ENCODE measurements at regions not wholly inside any gene's neighbourhood (a gene's known extent, or its start where the extent isn't known, plus 50 kb on each side); places are given as distances from the start of the nearest gene placed in this dataset.

GRCh38 chr13:33624740-33625139 is 193.2 kb upstream of the RFC3 start:
- H3K79me2 ChIP-seq (replicated peaks; ENCODE audit: insufficient read depth, low read length): no peaks in the 10 kb centered on the region
- no peaks in the 10 kb centered on the region for H3K9me3 ChIP-seq (ENCODE audit: low read length)
- H3K27ac ChIP-seq (ENCODE audit: low read length): no peak overlapping the region
- no peaks in the 10 kb centered on the region for H3K9me2 ChIP-seq (ENCODE audit: insufficient read depth, low read length)
- no peak overlapping the region for H3K4me3 ChIP-seq (ENCODE audit: low read length)
- H3K4me2 ChIP-seq (ENCODE audit: low read length): no peak overlapping the region
- no peak overlapping the region for H2AFZ ChIP-seq (ENCODE audit: low read depth, low read length)
- no peaks in the 10 kb centered on the region for H4K20me1 ChIP-seq (ENCODE audit: insufficient read depth)
- H3F3A ChIP-seq (ENCODE audit: insufficient read depth, low read length, poor library complexity, severe bottlenecking): no peaks in the 10 kb centered on the region
- TF ChIP-seq EP300 (conservative IDR thresholded peaks at IDR 0.05; ENCODE audit: poor library complexity, severe bottlenecking) (no peak), MXI1 (conservative IDR thresholded peaks at IDR 0.05; ENCODE audit: poor library complexity, severe bottlenecking) (no peak)
- TF ChIP-seq, protein P1, sequence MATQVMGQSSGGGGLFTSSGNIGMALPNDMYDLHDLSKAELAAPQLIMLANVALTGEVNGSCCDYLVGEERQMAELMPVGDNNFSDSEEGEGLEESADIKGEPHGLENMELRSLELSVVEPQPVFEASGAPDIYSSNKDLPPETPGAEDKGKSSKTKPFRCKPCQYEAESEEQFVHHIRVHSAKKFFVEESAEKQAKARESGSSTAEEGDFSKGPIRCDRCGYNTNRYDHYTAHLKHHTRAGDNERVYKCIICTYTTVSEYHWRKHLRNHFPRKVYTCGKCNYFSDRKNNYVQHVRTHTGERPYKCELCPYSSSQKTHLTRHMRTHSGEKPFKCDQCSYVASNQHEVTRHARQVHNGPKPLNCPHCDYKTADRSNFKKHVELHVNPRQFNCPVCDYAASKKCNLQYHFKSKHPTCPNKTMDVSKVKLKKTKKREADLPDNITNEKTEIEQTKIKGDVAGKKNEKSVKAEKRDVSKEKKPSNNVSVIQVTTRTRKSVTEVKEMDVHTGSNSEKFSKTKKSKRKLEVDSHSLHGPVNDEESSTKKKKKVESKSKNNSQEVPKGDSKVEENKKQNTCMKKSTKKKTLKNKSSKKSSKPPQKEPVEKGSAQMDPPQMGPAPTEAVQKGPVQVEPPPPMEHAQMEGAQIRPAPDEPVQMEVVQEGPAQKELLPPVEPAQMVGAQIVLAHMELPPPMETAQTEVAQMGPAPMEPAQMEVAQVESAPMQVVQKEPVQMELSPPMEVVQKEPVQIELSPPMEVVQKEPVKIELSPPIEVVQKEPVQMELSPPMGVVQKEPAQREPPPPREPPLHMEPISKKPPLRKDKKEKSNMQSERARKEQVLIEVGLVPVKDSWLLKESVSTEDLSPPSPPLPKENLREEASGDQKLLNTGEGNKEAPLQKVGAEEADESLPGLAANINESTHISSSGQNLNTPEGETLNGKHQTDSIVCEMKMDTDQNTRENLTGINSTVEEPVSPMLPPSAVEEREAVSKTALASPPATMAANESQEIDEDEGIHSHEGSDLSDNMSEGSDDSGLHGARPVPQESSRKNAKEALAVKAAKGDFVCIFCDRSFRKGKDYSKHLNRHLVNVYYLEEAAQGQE (IDR thresholded peaks at IDR 0.05; ENCODE audit: borderline replicate concordance): no peak
- no peak overlapping the region for H3K9ac ChIP-seq (ENCODE audit: low read length)
- H3K27me3 ChIP-seq (ENCODE audit: insufficient read depth, low read depth, low read length): no peaks in the 10 kb centered on the region
- no peaks in the 10 kb centered on the region for H3K36me3 ChIP-seq (ENCODE audit: insufficient read depth, low read length)

DNA sequence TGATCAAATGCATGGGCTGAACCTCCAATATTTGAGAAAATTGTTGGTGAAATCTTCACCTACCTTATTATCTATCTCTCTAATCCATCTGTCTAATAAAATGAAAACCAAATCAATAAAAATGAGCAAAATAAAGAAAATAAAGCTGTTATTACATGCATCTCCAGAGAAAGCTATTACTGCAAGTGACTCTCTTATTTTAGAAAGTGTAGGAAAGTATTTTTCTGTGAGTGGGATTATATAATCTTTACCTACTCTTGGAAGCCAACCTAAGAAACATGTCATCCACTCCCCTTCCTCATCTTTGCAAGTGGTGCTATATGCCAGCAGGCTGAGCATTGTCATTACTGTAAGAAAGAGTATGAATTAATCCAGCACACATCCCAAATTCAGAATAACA is 191.5 kb upstream of the RFC3 start:
- no peak overlapping the region for H3K27ac ChIP-seq (ENCODE audit: low read length)
- no peak overlapping the region for H3K4me3 ChIP-seq (ENCODE audit: low read length)
- TF ChIP-seq RAD21 (conservative IDR thresholded peaks at IDR 0.05) (no peak), SMC3 (conservative IDR thresholded peaks at IDR 0.05; ENCODE audit: poor library complexity) (no peak)
- TF ChIP-seq, protein P1 (IDR thresholded peaks at IDR 0.05; ENCODE audit: borderline replicate concordance): no peak
- no peak overlapping the region for H3K4me2 ChIP-seq (ENCODE audit: low read length)
- H3K36me3 ChIP-seq (ENCODE audit: insufficient read depth, low read length): no peaks in the 10 kb centered on the region
- no peak overlapping the region for H3K9ac ChIP-seq (ENCODE audit: low read length)
- no peaks in the 10 kb centered on the region for H3F3A ChIP-seq (ENCODE audit: insufficient read depth, low read length, poor library complexity, severe bottlenecking)
- no peaks in the 10 kb centered on the region for H3K9me2 ChIP-seq (ENCODE audit: insufficient read depth, low read length)
- H2AFZ ChIP-seq (ENCODE audit: low read depth, low read length): no peak overlapping the region
- no peaks in the 10 kb centered on the region for H3K27me3 ChIP-seq (ENCODE audit: insufficient read depth, low read depth, low read length)
- H4K20me1 ChIP-seq (ENCODE audit: insufficient read depth): no peaks in the 10 kb centered on the region
- no peaks in the 10 kb centered on the region for H3K79me2 ChIP-seq (replicated peaks; ENCODE audit: insufficient read depth, low read length)
- H3K9me3 ChIP-seq (ENCODE audit: low read length): no peaks in the 10 kb centered on the region

DNA sequence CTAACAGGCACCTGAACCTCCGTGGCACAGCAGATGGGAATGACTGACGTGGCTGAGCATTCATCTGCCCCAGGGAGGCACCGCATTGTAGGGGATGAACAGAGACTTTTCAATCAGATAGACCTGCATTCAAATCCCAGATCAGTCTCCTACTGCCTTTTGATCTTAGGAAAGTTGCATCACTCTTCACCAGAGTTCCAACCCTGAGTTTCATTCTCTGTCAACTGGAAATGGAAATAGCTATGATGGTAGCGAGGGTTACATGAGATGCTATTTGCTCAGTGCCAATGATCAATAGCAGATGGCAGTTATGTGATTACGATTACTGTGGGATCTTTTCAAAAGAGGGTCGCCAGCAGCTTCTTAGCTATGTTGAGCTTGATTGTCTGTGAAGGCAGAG is 189.3 kb upstream of the RFC3 start:
- no peaks in the 10 kb centered on the region for H3K9me2 ChIP-seq (ENCODE audit: insufficient read depth, low read length)
- H4K20me1 ChIP-seq (ENCODE audit: insufficient read depth): no peaks in the 10 kb centered on the region
- no peak overlapping the region for H3K9ac ChIP-seq (ENCODE audit: low read length)
- H3K27me3 ChIP-seq (ENCODE audit: insufficient read depth, low read depth, low read length): no peaks in the 10 kb centered on the region
- no peaks in the 10 kb centered on the region for H3K36me3 ChIP-seq (ENCODE audit: insufficient read depth, low read length)
- no peaks in the 10 kb centered on the region for H3K9me3 ChIP-seq (ENCODE audit: low read length)
- H2AFZ ChIP-seq (ENCODE audit: low read depth, low read length): no peak overlapping the region
- no peak overlapping the region for H3K27ac ChIP-seq (ENCODE audit: low read length)
- TF ChIP-seq, protein P2, sequence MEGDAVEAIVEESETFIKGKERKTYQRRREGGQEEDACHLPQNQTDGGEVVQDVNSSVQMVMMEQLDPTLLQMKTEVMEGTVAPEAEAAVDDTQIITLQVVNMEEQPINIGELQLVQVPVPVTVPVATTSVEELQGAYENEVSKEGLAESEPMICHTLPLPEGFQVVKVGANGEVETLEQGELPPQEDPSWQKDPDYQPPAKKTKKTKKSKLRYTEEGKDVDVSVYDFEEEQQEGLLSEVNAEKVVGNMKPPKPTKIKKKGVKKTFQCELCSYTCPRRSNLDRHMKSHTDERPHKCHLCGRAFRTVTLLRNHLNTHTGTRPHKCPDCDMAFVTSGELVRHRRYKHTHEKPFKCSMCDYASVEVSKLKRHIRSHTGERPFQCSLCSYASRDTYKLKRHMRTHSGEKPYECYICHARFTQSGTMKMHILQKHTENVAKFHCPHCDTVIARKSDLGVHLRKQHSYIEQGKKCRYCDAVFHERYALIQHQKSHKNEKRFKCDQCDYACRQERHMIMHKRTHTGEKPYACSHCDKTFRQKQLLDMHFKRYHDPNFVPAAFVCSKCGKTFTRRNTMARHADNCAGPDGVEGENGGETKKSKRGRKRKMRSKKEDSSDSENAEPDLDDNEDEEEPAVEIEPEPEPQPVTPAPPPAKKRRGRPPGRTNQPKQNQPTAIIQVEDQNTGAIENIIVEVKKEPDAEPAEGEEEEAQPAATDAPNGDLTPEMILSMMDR (IDR thresholded peaks at IDR 0.05; ENCODE audit: poor library complexity, severe bottlenecking): no peak
- TF ChIP-seq, protein P1 (IDR thresholded peaks at IDR 0.05; ENCODE audit: borderline replicate concordance): no peak
- TF ChIP-seq EZH2 (IDR thresholded peaks at IDR 0.05; ENCODE audit: borderline replicate concordance, insufficient read depth, low read length, poor library complexity, severe bottlenecking): no peak
- no peak for TF ChIP-seq TAF1 (IDR thresholded peaks at IDR 0.05; ENCODE audit: low read depth)
- no peak for TF ChIP-seq SMC3 (conservative IDR thresholded peaks at IDR 0.05; ENCODE audit: poor library complexity)
- TF ChIP-seq EP300 (conservative IDR thresholded peaks at IDR 0.05; ENCODE audit: poor library complexity, severe bottlenecking): no peak
- no peak for TF ChIP-seq RAD21 (conservative IDR thresholded peaks at IDR 0.05)
- no peak for TF ChIP-seq MXI1 (conservative IDR thresholded peaks at IDR 0.05; ENCODE audit: poor library complexity, severe bottlenecking)
- TF ChIP-seq POLR2AphosphoS5 (IDR thresholded peaks at IDR 0.05): no peak
- H3F3A ChIP-seq (ENCODE audit: insufficient read depth, low read length, poor library complexity, severe bottlenecking): no peaks in the 10 kb centered on the region
- no peak overlapping the region for H3K4me3 ChIP-seq (ENCODE audit: low read length)
- no peak overlapping the region for H3K4me2 ChIP-seq (ENCODE audit: low read length)
- no peaks in the 10 kb centered on the region for H3K79me2 ChIP-seq (replicated peaks; ENCODE audit: insufficient read depth, low read length)
